ENCODE measurements at regions not wholly inside any gene's neighbourhood (a gene's known extent, or its start where the extent isn't known, plus 50 kb on each side); places are given as distances from the start of the nearest gene placed in this dataset.

GRCh38 chr13:44308352-44308751, 65.3 kb upstream of the SERP2 start:
- DNase-seq = no peak
- H3K9me3 ChIP-seq = no peaks in the 10 kb centered on the region
- H3K4me1 ChIP-seq = peaks cover 0 to 11% (median 0%) of the 10 kb centered on the region in 4 donors
- no peak overlapping the region for H3K4me3 ChIP-seq
- no peaks in the 10 kb centered on the region for H3K36me3 ChIP-seq
- H3K27ac ChIP-seq = peak overlapping the region in 1 of 4 donors; percentile 5
- no peaks in the 10 kb centered on the region for H3K27me3 ChIP-seq
- no peak for TF ChIP-seq CTCF (IDR thresholded peaks at IDR 0.05)
- TF ChIP-seq POLR2A (IDR thresholded peaks at IDR 0.05) = no peak

GRCh38 chr13:44309794-44310757, 63.5 kb upstream of the SERP2 start:
- peaks cover 0 to 11% (median 0%) of the 10 kb centered on the region in 4 donors for H3K4me1 ChIP-seq
- H3K27me3 ChIP-seq = no peaks in the 10 kb centered on the region
- DNase-seq = peak in 1 of 3 donors; percentile 73
- TF ChIP-seq POLR2A (IDR thresholded peaks at IDR 0.05) (no peak), CTCF (IDR thresholded peaks at IDR 0.05) (peak in 2 of 6 experiments; percentile 12 to 27)
- H3K36me3 ChIP-seq = no peaks in the 10 kb centered on the region
- H3K27ac ChIP-seq = peak overlapping the region in 1 of 4 donors; percentile 29
- no peak overlapping the region for H3K4me3 ChIP-seq
- no peaks in the 10 kb centered on the region for H3K9me3 ChIP-seq

GRCh38 chr13:44311011-44311780, 62.4 kb upstream of the SERP2 start:
- TF ChIP-seq CTCF (IDR thresholded peaks at IDR 0.05) (no peak), POLR2A (IDR thresholded peaks at IDR 0.05) (no peak)
- DNase-seq = no peak
- Histone ChIP-seq H3K4me1 (peaks cover 0 to 7% (median 0%) of the 10 kb centered on the region in 4 donors), H3K36me3 (no peaks in the 10 kb centered on the region), H3K4me3 (no peak overlapping the region), H3K9me3 (no peaks in the 10 kb centered on the region), H3K27ac (peak overlapping the region in 1 of 4 donors; percentile 29), H3K27me3 (no peaks in the 10 kb centered on the region)

DNA sequence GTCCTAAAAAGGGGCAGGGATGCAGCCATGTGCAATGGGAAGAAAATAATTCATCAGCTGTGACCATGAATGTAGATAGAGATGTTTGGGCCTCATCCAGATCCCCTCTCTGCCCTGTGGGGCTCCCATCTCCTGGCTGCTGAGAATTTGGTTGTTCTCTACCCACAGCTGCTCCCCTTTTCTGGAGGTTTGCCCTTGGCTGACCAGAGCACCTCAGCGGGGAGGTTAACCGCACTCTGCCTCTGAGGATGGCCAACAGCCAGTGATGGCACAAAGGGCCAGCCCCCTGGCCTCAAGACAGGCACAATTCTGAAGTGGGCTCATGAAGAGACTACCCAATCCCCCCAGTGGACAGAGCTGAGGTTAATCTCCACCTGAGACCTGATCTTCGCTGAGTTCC, 61.5 kb upstream of the SERP2 start:
- Histone ChIP-seq H3K36me3 (no peaks in the 10 kb centered on the region), H3K27ac (no peak overlapping the region), H3K4me1 (no peaks in the 10 kb centered on the region), H3K4me3 (no peak overlapping the region), H3K27me3 (no peaks in the 10 kb centered on the region), H3K9me3 (no peaks in the 10 kb centered on the region)
- TF ChIP-seq CTCF (IDR thresholded peaks at IDR 0.05) = no peak
- TF ChIP-seq POLR2A (IDR thresholded peaks at IDR 0.05) = no peak
- no peak for DNase-seq

- H3K36me3 ChIP-seq = no peaks in the 10 kb centered on the region
- H3K27ac ChIP-seq = peak overlapping the region in 2 of 4 donors; percentile 17 to 55
- no peaks in the 10 kb centered on the region for H3K9me3 ChIP-seq
- no peak for DNase-seq
- TF ChIP-seq CTCF (IDR thresholded peaks at IDR 0.05) (no peak), POLR2A (IDR thresholded peaks at IDR 0.05) (no peak)
- H3K4me3 ChIP-seq = no peak overlapping the region
- no peaks in the 10 kb centered on the region for H3K27me3 ChIP-seq
- H3K4me1 ChIP-seq = no peaks in the 10 kb centered on the region
Measured at GRCh38 chr13:44312834-44313551, 60.6 kb upstream of the SERP2 start.
